ENCODE measurements at regions not wholly inside any gene's neighbourhood (a gene's known extent, or its start where the extent isn't known, plus 50 kb on each side); places are given as distances from the start of the nearest gene placed in this dataset.

GRCh38 chr1:191615101-191615821, 543.0 kb upstream of the RGS18 start:
- TF ChIP-seq, protein P1, sequence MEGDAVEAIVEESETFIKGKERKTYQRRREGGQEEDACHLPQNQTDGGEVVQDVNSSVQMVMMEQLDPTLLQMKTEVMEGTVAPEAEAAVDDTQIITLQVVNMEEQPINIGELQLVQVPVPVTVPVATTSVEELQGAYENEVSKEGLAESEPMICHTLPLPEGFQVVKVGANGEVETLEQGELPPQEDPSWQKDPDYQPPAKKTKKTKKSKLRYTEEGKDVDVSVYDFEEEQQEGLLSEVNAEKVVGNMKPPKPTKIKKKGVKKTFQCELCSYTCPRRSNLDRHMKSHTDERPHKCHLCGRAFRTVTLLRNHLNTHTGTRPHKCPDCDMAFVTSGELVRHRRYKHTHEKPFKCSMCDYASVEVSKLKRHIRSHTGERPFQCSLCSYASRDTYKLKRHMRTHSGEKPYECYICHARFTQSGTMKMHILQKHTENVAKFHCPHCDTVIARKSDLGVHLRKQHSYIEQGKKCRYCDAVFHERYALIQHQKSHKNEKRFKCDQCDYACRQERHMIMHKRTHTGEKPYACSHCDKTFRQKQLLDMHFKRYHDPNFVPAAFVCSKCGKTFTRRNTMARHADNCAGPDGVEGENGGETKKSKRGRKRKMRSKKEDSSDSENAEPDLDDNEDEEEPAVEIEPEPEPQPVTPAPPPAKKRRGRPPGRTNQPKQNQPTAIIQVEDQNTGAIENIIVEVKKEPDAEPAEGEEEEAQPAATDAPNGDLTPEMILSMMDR (IDR thresholded peaks at IDR 0.05), result no peak
- no peak for TF ChIP-seq ZFX (IDR thresholded peaks at IDR 0.05; ENCODE audit: borderline replicate concordance)

Measured in 22Rv1 (cell line).